A673 (cell line): ENCODE measurements at regions not wholly inside any gene's neighbourhood (a gene's known extent, or its start where the extent isn't known, plus 50 kb on each side); places are given as distances from the start of the nearest gene placed in this dataset.

Source experiments
- BruUV-seq: library from RNA; stranded (reverse); fragments of 400-500 nt; replicated peaks from 2 replicates; lab custom pipeline; 2021; lab: Mats Ljungman, UMichigan
- CTCF ChIA-PET: fragments of 300-600 bp; sonication (Branson Sonifier 250); formaldehyde crosslinking; loops from one replicate; lab custom pipeline; 2022; ENCODE audit warnings: antibody characterized with exemption; lab: Charles Lee
- POLR2A ChIA-PET: fragments of 300-600 bp; sonication (Branson Sonifier 250); formaldehyde crosslinking; loops from one replicate; lab custom pipeline; 2022; ENCODE audit warnings: antibody characterized with exemption; ENCODE audit not compliant: low non-redundant PET; lab: Charles Lee
- DNase-seq: peaks from one replicate; pipeline ENCODE4 v3.0.0-alpha.2; 2015; ENCODE audit warnings: low spot score
- H3K27ac ChIP-seq: fragments of 200-600 bp; sonication (generic); 2 replicates; pipeline ENCODE4 v1.5.1; 2016; ENCODE audit warnings: mixed run types, low read depth, mild to moderate bottlenecking, mixed read lengths, antibody characterized with exemption, low read length; ENCODE audit not compliant: poor library complexity, severe bottlenecking
- H3K27me3 ChIP-seq: fragments of 200-600 bp; sonication (generic); replicated peaks from 2 replicates; pipeline ENCODE4 v1.6.1; 2017; ENCODE audit warnings: mixed run types, low read depth, mild to moderate bottlenecking, mixed read lengths, antibody characterized with exemption, low read length; ENCODE audit not compliant: insufficient read depth, poor library complexity
- H3K36me3 ChIP-seq: fragments of 200-600 bp; sonication (generic); 2 replicates; pipeline ENCODE4 v1.6.1; 2016; ENCODE audit warnings: mixed run types, mild to moderate bottlenecking, mixed read lengths, antibody characterized with exemption, low read length; ENCODE audit not compliant: insufficient read depth, poor library complexity, severe bottlenecking
- H3K4me1 ChIP-seq: fragments of 200-600 bp; sonication (generic); 2 replicates; pipeline ENCODE4 v1.6.1; 2017; ENCODE audit warnings: mixed run types, mild to moderate bottlenecking, mixed read lengths, antibody characterized with exemption, low read length; ENCODE audit not compliant: insufficient read depth, poor library complexity, severe bottlenecking
- H3K4me3 ChIP-seq: fragments of 200-600 bp; sonication (generic); 2 replicates; pipeline ENCODE4 v1.5.1; 2016; ENCODE audit warnings: low read depth, mixed run types, mild to moderate bottlenecking, mixed read lengths, low read length; ENCODE audit not compliant: poor library complexity, severe bottlenecking
- H3K9me3 ChIP-seq: fragments of 200-600 bp; sonication (generic); 2 replicates; pipeline ENCODE4 v1.6.1; 2016; ENCODE audit warnings: mixed run types, low read depth, mild to moderate bottlenecking, mixed read lengths, antibody characterized with exemption, low read length; ENCODE audit not compliant: poor library complexity, severe bottlenecking
- EZH2 ChIP-seq: fragments of 200-600 bp; sonication (generic); IDR thresholded peaks from 2 replicates; pipeline ENCODE4 v1.6.1; 2017; ENCODE audit warnings: borderline replicate concordance, low read depth, mild to moderate bottlenecking, mixed read lengths, antibody characterized with exemption, low read length; ENCODE audit not compliant: poor library complexity, severe bottlenecking
- intact Hi-C: fragments of 100-400 bp; cut with micrococcal nuclease; formaldehyde crosslinking; loops from one replicate; pipeline ENCODE4 v1.10.0; 2022; ENCODE audit not compliant: unreplicated experiment
- TF ChIP-seq, protein P1 (sequence below): fragments of 300-800, 200-600 bp; sonication (generic); conservative IDR thresholded peaks from 2 replicates; pipeline ENCODE4 v1.5.1; 2017; ENCODE audit warnings: low read depth, mild to moderate bottlenecking, antibody characterized with exemption, low read length, moderate library complexity, mixed read lengths

DNA sequence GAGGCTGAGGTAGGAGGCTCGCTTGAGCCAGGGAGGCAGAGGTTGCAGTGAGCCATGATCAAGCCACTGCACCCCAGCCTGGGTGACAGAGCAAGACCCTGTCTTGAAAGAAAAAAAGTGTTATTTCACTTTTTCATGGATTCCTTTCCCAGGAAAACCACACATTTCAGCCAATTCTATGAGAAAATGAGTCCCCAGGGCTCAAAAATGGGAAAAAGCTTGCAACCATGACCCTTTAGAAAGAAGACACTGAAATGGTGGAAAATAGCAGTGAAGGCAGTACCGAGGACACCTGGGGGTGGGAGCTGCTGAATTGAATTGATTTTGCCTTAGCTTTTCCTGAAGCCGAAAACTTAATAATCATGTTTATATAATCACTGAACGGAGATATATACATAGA lies 284.2 kb upstream of the HDAC4 start:
- H3K4me1 ChIP-seq: no peaks in the 10 kb centered on the region
- H3K9me3 ChIP-seq: no peaks in the 10 kb centered on the region
- H3K4me3 ChIP-seq: no peak overlapping the region
- intact Hi-C loops: no loop called here
- no peak for DNase-seq
- H3K36me3 ChIP-seq: no peaks in the 10 kb centered on the region
- H3K27ac ChIP-seq: no peak overlapping the region
- H3K27me3 ChIP-seq: peaks cover 71% of the 10 kb centered on the region
- ChIA-PET CTCF (interaction anchor here (0.6 kb wide), 1 partner anchor 710 kb away, joined by 6 read pairs; no protein-coding TSS in a partner anchor), POLR2A (no interaction called here)
- TF ChIP-seq, protein P1, sequence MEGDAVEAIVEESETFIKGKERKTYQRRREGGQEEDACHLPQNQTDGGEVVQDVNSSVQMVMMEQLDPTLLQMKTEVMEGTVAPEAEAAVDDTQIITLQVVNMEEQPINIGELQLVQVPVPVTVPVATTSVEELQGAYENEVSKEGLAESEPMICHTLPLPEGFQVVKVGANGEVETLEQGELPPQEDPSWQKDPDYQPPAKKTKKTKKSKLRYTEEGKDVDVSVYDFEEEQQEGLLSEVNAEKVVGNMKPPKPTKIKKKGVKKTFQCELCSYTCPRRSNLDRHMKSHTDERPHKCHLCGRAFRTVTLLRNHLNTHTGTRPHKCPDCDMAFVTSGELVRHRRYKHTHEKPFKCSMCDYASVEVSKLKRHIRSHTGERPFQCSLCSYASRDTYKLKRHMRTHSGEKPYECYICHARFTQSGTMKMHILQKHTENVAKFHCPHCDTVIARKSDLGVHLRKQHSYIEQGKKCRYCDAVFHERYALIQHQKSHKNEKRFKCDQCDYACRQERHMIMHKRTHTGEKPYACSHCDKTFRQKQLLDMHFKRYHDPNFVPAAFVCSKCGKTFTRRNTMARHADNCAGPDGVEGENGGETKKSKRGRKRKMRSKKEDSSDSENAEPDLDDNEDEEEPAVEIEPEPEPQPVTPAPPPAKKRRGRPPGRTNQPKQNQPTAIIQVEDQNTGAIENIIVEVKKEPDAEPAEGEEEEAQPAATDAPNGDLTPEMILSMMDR: no peak
- no peak for TF ChIP-seq EZH2
- no TSS peak for BruUV-seq

DNA sequence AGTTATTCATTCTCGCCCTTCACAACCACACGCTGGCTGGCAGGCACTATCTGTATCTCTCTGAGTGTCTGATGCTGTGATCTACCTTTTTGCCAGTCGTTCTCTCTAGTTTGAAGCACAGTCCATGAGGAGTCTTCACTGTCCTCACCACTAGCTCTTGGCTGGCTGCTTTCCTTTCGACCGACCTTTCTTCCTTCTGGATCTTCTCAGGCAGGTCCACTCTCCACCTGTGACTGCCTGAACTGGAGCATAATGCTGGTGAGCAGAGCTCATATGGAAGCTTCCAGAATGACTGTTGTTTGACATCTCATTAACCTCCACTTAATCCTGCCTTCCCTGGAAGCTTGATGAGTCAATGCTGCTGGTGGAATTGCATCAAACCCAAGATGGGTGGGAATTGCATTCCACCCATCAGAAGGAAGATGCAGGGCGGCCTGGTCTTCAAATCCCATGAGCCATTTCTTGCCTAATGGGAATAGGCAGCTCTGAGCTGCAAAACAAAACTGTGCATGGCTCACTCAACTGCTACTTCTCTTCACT lies 283.5 kb upstream of the HDAC4 start:
- ChIA-PET CTCF (no interaction called here), POLR2A (no interaction called here)
- H3K4me1 ChIP-seq: no peaks in the 10 kb centered on the region
- no peak overlapping the region for H3K4me3 ChIP-seq
- no peak overlapping the region for H3K27ac ChIP-seq
- peaks cover 69% of the 10 kb centered on the region for H3K27me3 ChIP-seq
- intact Hi-C loops: no loop called here
- BruUV-seq: no TSS peak
- H3K36me3 ChIP-seq: no peaks in the 10 kb centered on the region
- DNase-seq: no peak
- TF ChIP-seq EZH2: no peak
- TF ChIP-seq, protein P1: no peak
- H3K9me3 ChIP-seq: no peaks in the 10 kb centered on the region

DNA sequence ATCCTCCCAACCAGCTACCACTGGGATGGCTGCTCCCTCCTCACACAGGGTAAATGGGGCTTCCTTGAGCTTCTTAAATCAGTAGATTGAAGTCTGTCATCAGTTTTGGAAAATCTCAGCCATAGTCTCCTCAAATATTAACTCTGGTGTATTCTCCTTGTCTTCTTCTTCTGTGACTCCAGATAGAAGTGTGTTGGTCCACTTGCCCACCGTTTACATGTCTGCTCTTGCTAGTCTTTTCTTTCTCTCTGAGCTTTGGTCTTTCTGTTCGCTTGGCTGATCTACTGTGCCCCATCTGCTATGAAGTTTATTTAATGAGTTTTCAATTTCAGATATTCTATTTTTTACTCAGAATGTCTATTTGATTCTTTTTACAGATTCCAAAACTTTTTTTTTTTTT lies 281.7 kb upstream of the HDAC4 start:
- BruUV-seq: no TSS peak
- Histone ChIP-seq H3K36me3 (no peaks in the 10 kb centered on the region), H3K4me3 (no peak overlapping the region), H3K27me3 (peaks cover 52% of the 10 kb centered on the region), H3K4me1 (no peaks in the 10 kb centered on the region), H3K27ac (no peak overlapping the region), H3K9me3 (no peaks in the 10 kb centered on the region)
- no peak for TF ChIP-seq EZH2
- CTCF ChIA-PET: no interaction called here
- POLR2A ChIA-PET: no interaction called here
- no peak for DNase-seq
- intact Hi-C loops: no loop called here

DNA sequence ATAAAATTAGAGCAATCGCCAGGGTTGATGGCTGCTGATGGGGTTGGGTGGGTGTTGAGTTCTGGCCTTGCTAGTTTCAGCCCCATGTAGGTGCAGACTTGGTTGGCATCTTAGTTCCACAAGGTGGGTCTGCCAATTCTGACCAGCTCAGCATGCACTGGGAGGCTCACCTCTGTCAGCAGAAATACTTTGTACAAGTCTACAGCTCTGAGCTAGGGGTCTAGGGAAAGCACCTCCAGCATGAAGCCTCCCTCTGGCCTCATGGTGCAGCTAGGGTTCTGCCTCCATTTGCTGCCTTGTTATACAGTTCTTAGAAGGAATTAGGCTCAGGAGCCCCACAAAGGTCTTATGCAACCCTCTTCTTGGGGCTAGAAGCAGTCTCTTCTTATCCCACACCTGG lies 278.9 kb upstream of the HDAC4 start:
- ChIA-PET POLR2A (no interaction called here), CTCF (no interaction called here)
- TF ChIP-seq, protein P1: no peak
- TF ChIP-seq EZH2: no peak
- Histone ChIP-seq H3K27me3 (peaks cover 32% of the 10 kb centered on the region), H3K4me1 (no peaks in the 10 kb centered on the region), H3K9me3 (no peaks in the 10 kb centered on the region), H3K27ac (no peak overlapping the region), H3K36me3 (no peaks in the 10 kb centered on the region), H3K4me3 (no peak overlapping the region)
- BruUV-seq: no TSS peak
- no peak for DNase-seq
- intact Hi-C loops: no loop called here
